ENCODE measurements at regions not wholly inside any gene's neighbourhood (a gene's known extent, or its start where the extent isn't known, plus 50 kb on each side); places are given as distances from the start of the nearest gene placed in this dataset.

- TF ChIP-seq POLR2A (IDR thresholded peaks at IDR 0.05; ENCODE audit: low read depth, low read length), result no peak
- no peak for TF ChIP-seq CTCF (IDR thresholded peaks at IDR 0.05; ENCODE audit: extremely low read depth in 1 of 2, insufficient read depth in 1 of 2, low read depth in 1 of 2, low read length in 2 of 2)
- TF ChIP-seq POLR2AphosphoS5 (IDR thresholded peaks at IDR 0.05; ENCODE audit: insufficient read depth, low read depth, low read length), result no peak
- no peak for TF ChIP-seq EZH2 (IDR thresholded peaks at IDR 0.05; ENCODE audit: borderline replicate concordance, low read depth, low read length, severe bottlenecking)
- TF ChIP-seq FOS (IDR thresholded peaks at IDR 0.05; ENCODE audit: borderline replicate concordance, insufficient read depth, low read length), result no peak
- TF ChIP-seq MYC (IDR thresholded peaks at IDR 0.05; ENCODE audit: low read depth, low read length), result no peak
- TF ChIP-seq GATA2 (IDR thresholded peaks at IDR 0.05; ENCODE audit: insufficient read depth, insufficient read length, low read depth, low read length), result no peak
- TF ChIP-seq MAX (IDR thresholded peaks at IDR 0.05; ENCODE audit: insufficient read depth, insufficient read length), result no peak
These were observed 2247.0 kb downstream of the NCAM2 start for GRCh38 chr21:23245255-23245654.

Measured in endothelial cell of umbilical vein (primary cell).